ENCODE measurements at regions not wholly inside any gene's neighbourhood (a gene's known extent, or its start where the extent isn't known, plus 50 kb on each side); places are given as distances from the start of the nearest gene placed in this dataset.

DNA sequence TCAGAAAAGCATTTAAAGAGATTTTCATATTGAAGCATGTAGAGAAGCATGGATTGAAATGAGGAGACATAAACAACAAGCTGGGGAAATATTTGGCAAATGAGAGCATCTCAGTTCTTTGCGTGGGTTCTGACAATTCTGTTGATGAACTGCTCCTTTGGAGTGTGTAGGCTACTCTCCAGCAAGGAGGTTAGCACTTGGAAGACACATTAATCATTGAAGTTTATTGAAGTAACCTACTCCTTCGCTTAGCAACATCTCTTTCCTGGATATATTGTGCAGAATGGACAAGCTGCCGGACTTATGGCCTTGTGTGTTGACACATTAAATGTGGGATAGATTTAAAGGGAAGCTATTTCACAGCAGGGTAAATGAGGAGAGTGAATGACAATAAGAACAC is 354.5 kb upstream of the VWC2 start:
- Histone ChIP-seq H3K27ac (ENCODE audit: low read depth in 1 of 2, low read length in 2 of 2) (no peak overlapping the region), H3K36me3 (ENCODE audit: insufficient read depth, low read length) (no peaks in the 10 kb centered on the region), H3K4me3 (ENCODE audit: low read length) (no peak overlapping the region), H3K9me3 (ENCODE audit: control insufficient read depth in 1 of 2, insufficient read depth in 1 of 2, low read length in 2 of 2) (no peaks in the 10 kb centered on the region), H3K27me3 (ENCODE audit: control insufficient read depth in 1 of 2, insufficient read depth in 2 of 2, low read length in 2 of 2) (no peaks in the 10 kb centered on the region), H3K4me1 (ENCODE audit: insufficient read depth, low read length) (no peaks in the 10 kb centered on the region)
- ChIA-PET POLR2A (no interaction called here), CTCF (no interaction called here)
- DNase-seq (no peak), ATAC-seq (ENCODE audit: poor library complexity) (no peak)
- H3K27ac Mint-ChIP-seq = no peak overlapping the region
- TF ChIP-seq, protein P1, sequence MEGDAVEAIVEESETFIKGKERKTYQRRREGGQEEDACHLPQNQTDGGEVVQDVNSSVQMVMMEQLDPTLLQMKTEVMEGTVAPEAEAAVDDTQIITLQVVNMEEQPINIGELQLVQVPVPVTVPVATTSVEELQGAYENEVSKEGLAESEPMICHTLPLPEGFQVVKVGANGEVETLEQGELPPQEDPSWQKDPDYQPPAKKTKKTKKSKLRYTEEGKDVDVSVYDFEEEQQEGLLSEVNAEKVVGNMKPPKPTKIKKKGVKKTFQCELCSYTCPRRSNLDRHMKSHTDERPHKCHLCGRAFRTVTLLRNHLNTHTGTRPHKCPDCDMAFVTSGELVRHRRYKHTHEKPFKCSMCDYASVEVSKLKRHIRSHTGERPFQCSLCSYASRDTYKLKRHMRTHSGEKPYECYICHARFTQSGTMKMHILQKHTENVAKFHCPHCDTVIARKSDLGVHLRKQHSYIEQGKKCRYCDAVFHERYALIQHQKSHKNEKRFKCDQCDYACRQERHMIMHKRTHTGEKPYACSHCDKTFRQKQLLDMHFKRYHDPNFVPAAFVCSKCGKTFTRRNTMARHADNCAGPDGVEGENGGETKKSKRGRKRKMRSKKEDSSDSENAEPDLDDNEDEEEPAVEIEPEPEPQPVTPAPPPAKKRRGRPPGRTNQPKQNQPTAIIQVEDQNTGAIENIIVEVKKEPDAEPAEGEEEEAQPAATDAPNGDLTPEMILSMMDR (IDR thresholded peaks at IDR 0.05) = no peak
- H3K4me1 Mint-ChIP-seq (ENCODE audit: low read depth) = no peaks in the 10 kb centered on the region
- intact Hi-C loops (cut with DNase I, micrococcal nuclease) = no loop called here
- no peaks in the 10 kb centered on the region for H3K36me3 Mint-ChIP-seq (ENCODE audit: low read depth)
- peaks cover 9% of the 10 kb centered on the region for H3K9me3 Mint-ChIP-seq
- H3K27me3 Mint-ChIP-seq = no peaks in the 10 kb centered on the region
- no peak overlapping the region for H3K4me3 Mint-ChIP-seq

DNA sequence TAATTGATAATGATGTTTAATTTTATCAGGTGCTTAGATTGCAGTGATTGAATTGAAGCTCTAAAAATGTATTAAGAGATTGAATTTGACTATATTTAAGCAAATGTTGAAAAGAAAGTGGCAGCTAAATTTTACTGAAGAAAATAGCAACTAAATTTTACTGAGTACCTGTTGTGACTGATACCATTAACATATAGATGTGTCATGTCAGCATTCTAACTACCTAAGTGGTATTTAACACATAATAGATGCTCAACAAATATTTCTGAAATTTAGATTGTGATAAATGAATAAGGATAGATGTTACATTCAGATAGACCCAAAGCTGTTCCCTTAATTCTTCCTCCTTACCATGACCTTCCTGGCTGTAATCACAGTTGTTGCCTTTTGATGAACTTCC is 350.9 kb upstream of the VWC2 start:
- DNase-seq (no peak), ATAC-seq (ENCODE audit: poor library complexity) (no peak)
- H3K4me3 ChIP-seq (ENCODE audit: low read length) = no peak overlapping the region
- H3K9me3 ChIP-seq (ENCODE audit: control insufficient read depth in 1 of 2, insufficient read depth in 1 of 2, low read length in 2 of 2) = no peaks in the 10 kb centered on the region
- intact Hi-C loops (cut with DNase I, micrococcal nuclease) = no loop called here
- H3K9me3 Mint-ChIP-seq = peaks cover 6% of the 10 kb centered on the region
- TF ChIP-seq, protein P1 (IDR thresholded peaks at IDR 0.05) = no peak
- H3K4me1 Mint-ChIP-seq (ENCODE audit: low read depth) = no peaks in the 10 kb centered on the region
- no peaks in the 10 kb centered on the region for H3K36me3 Mint-ChIP-seq (ENCODE audit: low read depth)
- H3K27ac Mint-ChIP-seq = no peak overlapping the region
- H3K4me3 Mint-ChIP-seq = no peak overlapping the region
- H3K27me3 ChIP-seq (ENCODE audit: control insufficient read depth in 1 of 2, insufficient read depth in 2 of 2, low read length in 2 of 2) = no peaks in the 10 kb centered on the region
- H3K27ac ChIP-seq (ENCODE audit: low read depth in 1 of 2, low read length in 2 of 2) = no peak overlapping the region
- no peaks in the 10 kb centered on the region for H3K4me1 ChIP-seq (ENCODE audit: insufficient read depth, low read length)
- no peaks in the 10 kb centered on the region for H3K36me3 ChIP-seq (ENCODE audit: insufficient read depth, low read length)
- ChIA-PET CTCF (no interaction called here), POLR2A (no interaction called here)
- no peaks in the 10 kb centered on the region for H3K27me3 Mint-ChIP-seq

DNA sequence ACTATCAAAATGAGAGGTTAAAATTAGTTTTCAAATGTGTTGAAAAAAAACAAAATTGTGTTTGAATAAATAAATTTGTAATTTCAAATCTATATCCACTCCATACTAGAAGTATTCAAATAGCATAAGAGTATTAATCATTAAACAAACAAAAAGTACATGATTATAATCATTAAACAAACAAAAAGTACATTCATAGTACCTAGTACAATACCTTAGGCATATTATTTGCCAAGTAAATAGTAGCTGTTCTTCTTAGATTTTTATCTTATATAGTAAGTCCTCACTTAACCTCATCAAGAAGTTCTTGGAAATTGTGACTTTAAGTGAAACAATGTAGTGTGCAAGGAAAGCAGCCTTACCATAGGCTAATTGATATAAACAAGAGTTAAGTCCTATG is 349.3 kb upstream of the VWC2 start:
- Mint-ChIP-seq H3K9me3 (peaks cover 10% of the 10 kb centered on the region), H3K27me3 (no peaks in the 10 kb centered on the region), H3K4me3 (no peak overlapping the region), H3K36me3 (ENCODE audit: low read depth) (no peaks in the 10 kb centered on the region), H3K4me1 (ENCODE audit: low read depth) (no peaks in the 10 kb centered on the region), H3K27ac (no peak overlapping the region)
- TF ChIP-seq, protein P1 (IDR thresholded peaks at IDR 0.05) = no peak
- Histone ChIP-seq H3K4me1 (ENCODE audit: insufficient read depth, low read length) (no peaks in the 10 kb centered on the region), H3K4me3 (ENCODE audit: low read length) (no peak overlapping the region), H3K27ac (ENCODE audit: low read depth in 1 of 2, low read length in 2 of 2) (no peak overlapping the region), H3K27me3 (ENCODE audit: control insufficient read depth in 1 of 2, insufficient read depth in 2 of 2, low read length in 2 of 2) (no peaks in the 10 kb centered on the region), H3K36me3 (ENCODE audit: insufficient read depth, low read length) (no peaks in the 10 kb centered on the region), H3K9me3 (ENCODE audit: control insufficient read depth in 1 of 2, insufficient read depth in 1 of 2, low read length in 2 of 2) (no peaks in the 10 kb centered on the region)
- no peak for ATAC-seq (ENCODE audit: poor library complexity)
- intact Hi-C loops (cut with DNase I, micrococcal nuclease) = no loop called here
- DNase-seq = no peak
- ChIA-PET POLR2A (no interaction called here), CTCF (no interaction called here)
